ACC112 (cell line): ENCODE measurements at regions not wholly inside any gene's neighbourhood (a gene's known extent, or its start where the extent isn't known, plus 50 kb on each side); places are given as distances from the start of the nearest gene placed in this dataset.
"Not testable (repeated sequence)": the region's sequence is repeated elsewhere in the genome, so short reads cannot be mapped to it uniquely, and the experiment has no call there.

Source experiments
- H2AFZ ChIP-seq: fragments of 200-600 bp; sonication (generic); one replicate; pipeline ENCODE4 v1.6.0; 2017; ENCODE audit warnings: antibody characterized with exemption, low read length; ENCODE audit not compliant: unreplicated experiment
- H3K27ac ChIP-seq: fragments of 200-600 bp; sonication (generic); 2 replicates; pipeline ENCODE4 v1.5.1; 2014; ENCODE audit warnings: low read depth, mild to moderate bottlenecking, antibody characterized with exemption, low read length, moderate library complexity
- H3K27me3 ChIP-seq: fragments of 200-600 bp; sonication (generic); 2 replicates; pipeline ENCODE4 v1.6.1; 2014; ENCODE audit warnings: mild to moderate bottlenecking, antibody characterized with exemption, low read length, moderate library complexity, mixed read lengths; ENCODE audit not compliant: insufficient read depth
- H3K36me3 ChIP-seq: fragments of 200-600 bp; sonication (generic); 2 replicates; pipeline ENCODE4 v1.6.1; 2016; ENCODE audit warnings: mild to moderate bottlenecking, antibody characterized with exemption, low read length, moderate library complexity, mixed read lengths; ENCODE audit not compliant: insufficient read depth
- H3K4me1 ChIP-seq: fragments of 200-600 bp; sonication (generic); one replicate; pipeline ENCODE4 v1.6.1; 2016; ENCODE audit warnings: low read length, mixed read lengths; ENCODE audit not compliant: insufficient read depth, unreplicated experiment, control insufficient read depth
- H3K4me3 ChIP-seq: fragments of 200-600 bp; sonication (generic); 2 replicates; pipeline ENCODE4 v1.5.1; 2014; ENCODE audit warnings: mild to moderate bottlenecking, low read depth, low read length
- H3K79me2 ChIP-seq: fragments of 200-600 bp; sonication (generic); one replicate; pipeline ENCODE4 v1.6.0; 2016; ENCODE audit warnings: low read length; ENCODE audit not compliant: control insufficient read depth, unreplicated experiment, insufficient read depth

DNA sequence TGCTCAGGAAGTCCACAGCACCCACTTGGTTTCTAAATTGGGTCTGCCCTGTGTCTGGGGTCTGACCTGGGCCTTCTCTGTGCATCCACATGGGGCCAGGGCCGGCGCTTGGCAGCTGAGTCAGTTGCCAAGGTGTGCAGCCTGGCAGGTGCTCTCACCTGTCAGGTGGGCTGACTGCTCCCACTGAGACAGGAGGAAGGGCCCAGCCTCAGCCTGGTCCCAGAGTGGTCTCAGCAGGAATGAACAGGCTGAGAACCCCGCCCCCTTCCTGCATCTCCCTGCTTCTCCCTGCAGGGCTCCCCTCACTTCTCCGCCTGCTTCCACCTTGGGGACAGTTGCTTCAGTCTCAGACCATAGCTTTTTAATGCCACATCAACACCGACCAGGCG lies 60.5 kb downstream of the BARX1 start:
- H3K27ac ChIP-seq, result no peak overlapping the region
- H3K4me3 ChIP-seq, result no peak overlapping the region
- H2AFZ ChIP-seq, result no peak overlapping the region
- H3K4me1 ChIP-seq, result no peaks in the 10 kb centered on the region
- H3K36me3 ChIP-seq, result no peaks in the 10 kb centered on the region
- H3K27me3 ChIP-seq, result peaks cover 42% of the 10 kb centered on the region
- H3K79me2 ChIP-seq, result no peaks in the 10 kb centered on the region

DNA sequence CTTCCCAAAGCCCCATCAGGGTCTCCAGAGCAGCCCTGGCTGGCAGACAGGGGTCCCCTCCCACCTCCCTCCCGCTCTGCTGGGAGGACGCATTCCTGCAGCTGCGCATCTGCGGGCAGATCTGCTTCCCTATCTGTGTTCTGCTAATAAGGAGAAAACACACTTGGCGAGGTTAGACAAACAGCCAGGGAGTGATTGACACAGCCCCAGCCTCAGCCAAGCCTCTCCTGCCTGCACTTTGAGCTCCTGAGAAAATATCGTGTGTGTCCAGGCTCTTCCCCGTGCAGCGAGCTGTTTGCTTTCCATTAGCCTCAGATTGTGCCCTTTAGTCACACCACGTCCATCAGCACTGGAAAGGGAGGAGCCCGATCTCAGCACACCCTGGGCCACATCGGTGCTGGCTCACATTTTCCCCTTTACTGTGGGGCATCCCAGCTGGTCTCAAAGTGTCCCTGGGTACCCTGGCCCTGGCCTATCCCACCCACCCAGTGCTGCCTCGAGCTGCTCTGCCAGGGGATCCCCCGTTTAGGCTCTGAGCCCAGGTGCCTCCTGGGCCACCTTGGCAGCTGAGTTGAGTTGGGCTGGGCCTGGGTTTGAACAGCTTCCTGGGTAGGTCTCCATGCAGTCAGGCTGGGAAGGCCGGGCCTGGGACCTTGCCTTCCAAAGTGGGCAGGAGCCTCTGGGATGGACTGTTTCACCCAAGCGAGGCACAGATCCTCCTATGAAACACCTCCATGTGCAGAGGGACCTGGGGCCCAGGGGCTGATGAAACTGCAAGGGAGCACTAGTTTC lies 61.1 kb downstream of the BARX1 start:
- H3K4me3 ChIP-seq, result no peak overlapping the region
- no peaks in the 10 kb centered on the region for H3K79me2 ChIP-seq
- H2AFZ ChIP-seq, result no peak overlapping the region
- peaks cover 41% of the 10 kb centered on the region for H3K27me3 ChIP-seq
- H3K4me1 ChIP-seq, result no peaks in the 10 kb centered on the region
- H3K36me3 ChIP-seq, result no peaks in the 10 kb centered on the region
- no peak overlapping the region for H3K27ac ChIP-seq

GRCh38 chr9:93893194-93893593 lies 62.0 kb downstream of the BARX1 start:
- H2AFZ ChIP-seq, result no peak overlapping the region
- H3K36me3 ChIP-seq, result no peaks in the 10 kb centered on the region
- H3K79me2 ChIP-seq, result no peaks in the 10 kb centered on the region
- peaks cover 43% of the 10 kb centered on the region for H3K27me3 ChIP-seq
- no peaks in the 10 kb centered on the region for H3K4me1 ChIP-seq
- no peak overlapping the region for H3K4me3 ChIP-seq
- H3K27ac ChIP-seq, result no peak overlapping the region

- Histone ChIP-seq H3K4me1 (no peaks in the 10 kb centered on the region), H3K4me3 (no peak overlapping the region), H2AFZ (no peak overlapping the region), H3K79me2 (no peaks in the 10 kb centered on the region), H3K36me3 (no peaks in the 10 kb centered on the region), H3K27ac (no peak overlapping the region), H3K27me3 (peaks cover 42% of the 10 kb centered on the region)
Measured at GRCh38 chr9:93892748-93893147, 62.4 kb downstream of the BARX1 start.

GRCh38 chr9:93891549-93892310 lies 63.4 kb downstream of the BARX1 start:
- Histone ChIP-seq H3K79me2 (no peaks in the 10 kb centered on the region), H3K4me1 (no peaks in the 10 kb centered on the region), H3K36me3 (no peaks in the 10 kb centered on the region)

GRCh38 chr9:93891050-93891449 lies 64.1 kb downstream of the BARX1 start:
- Histone ChIP-seq H3K79me2 (no peaks in the 10 kb centered on the region), H3K36me3 (no peaks in the 10 kb centered on the region), H3K4me1 (no peaks in the 10 kb centered on the region), H2AFZ (no peak overlapping the region), H3K4me3 (no peak overlapping the region), H3K27ac (no peak overlapping the region), H3K27me3 (peaks cover 45% of the 10 kb centered on the region)

More at GRCh38 chr9:93891549-93892310, 63.4 kb downstream of the BARX1 start:
- Histone ChIP-seq H2AFZ (no peak overlapping the region), H3K4me3 (no peak overlapping the region), H3K27ac (no peak overlapping the region), H3K27me3 (peaks cover 43% of the 10 kb centered on the region)

GRCh38 chr9:93890436-93890935 lies 64.7 kb downstream of the BARX1 start:
- Histone ChIP-seq H3K27ac (no peak overlapping the region), H3K36me3 (no peaks in the 10 kb centered on the region), H3K4me1 (no peaks in the 10 kb centered on the region), H3K79me2 (no peaks in the 10 kb centered on the region), H3K4me3 (no peak overlapping the region), H3K27me3 (peaks cover 44% of the 10 kb centered on the region), H2AFZ (no peak overlapping the region)

DNA sequence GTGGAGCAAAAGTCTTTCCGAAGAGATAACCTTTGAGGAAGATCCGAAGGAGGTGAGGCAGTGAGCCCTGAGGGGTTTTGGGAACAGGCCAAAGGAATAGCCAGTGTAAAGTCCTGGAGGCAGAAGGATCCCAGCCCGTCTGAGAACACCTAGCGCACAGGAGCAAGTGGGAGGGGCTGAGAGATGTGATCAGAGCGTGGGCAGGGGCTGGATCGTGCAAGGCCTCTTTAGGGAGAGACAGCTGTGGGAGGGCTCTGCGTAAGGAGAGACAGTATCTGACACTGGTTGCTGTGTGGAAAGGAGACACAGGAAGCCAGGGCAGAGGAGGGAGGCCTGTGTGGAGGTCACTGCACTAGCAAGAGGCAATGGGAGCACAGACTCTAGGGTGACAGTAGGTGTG lies 68.2 kb downstream of the BARX1 start:
- Histone ChIP-seq H3K79me2 (no peaks in the 10 kb centered on the region), H3K4me1 (no peaks in the 10 kb centered on the region), H3K27ac (no peak overlapping the region), H3K27me3 (peaks cover 30% of the 10 kb centered on the region), H3K4me3 (no peak overlapping the region), H3K36me3 (no peaks in the 10 kb centered on the region), H2AFZ (no peak overlapping the region)

DNA sequence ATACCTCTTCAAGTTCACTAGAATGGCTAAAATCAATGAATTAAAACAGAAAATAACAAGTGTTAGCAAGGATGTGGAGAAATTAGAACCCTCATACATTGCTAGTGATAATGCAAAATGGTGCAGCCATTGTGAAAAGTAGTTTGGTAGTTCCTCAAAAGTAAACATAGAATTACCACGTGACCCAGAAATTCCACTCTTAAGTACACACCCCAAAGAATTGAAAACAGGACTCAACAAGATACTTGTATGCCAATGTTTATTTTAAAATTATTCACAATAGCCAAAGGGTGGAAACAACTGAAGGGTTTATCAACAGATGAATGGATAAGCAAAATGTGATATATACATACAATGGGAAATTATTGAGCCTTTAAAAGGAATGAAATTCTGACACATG lies 70.3 kb downstream of the BARX1 start:
- Histone ChIP-seq H3K79me2 (no peaks in the 10 kb centered on the region), H3K4me3 (no peak overlapping the region), H3K4me1 (no peaks in the 10 kb centered on the region), H3K27ac (no peak overlapping the region), H3K27me3 (peaks cover 30% of the 10 kb centered on the region), H2AFZ (no peak overlapping the region), H3K36me3 (no peaks in the 10 kb centered on the region)

- not testable (repeated sequence) for H3K4me1 ChIP-seq, H3K79me2 ChIP-seq, H3K4me3 ChIP-seq, H3K36me3 ChIP-seq, H3K27ac ChIP-seq, H2AFZ ChIP-seq
- peaks cover 11% of the 10 kb centered on the region for H3K27me3 ChIP-seq
Measured at GRCh38 chr9:93879662-93880407, 75.3 kb downstream of the BARX1 start.
